KMS-11 (cell line): ENCODE measurements at regions not wholly inside any gene's neighbourhood (a gene's known extent, or its start where the extent isn't known, plus 50 kb on each side); places are given as distances from the start of the nearest gene placed in this dataset.

Experiments
- H2AFZ ChIP-seq: fragments of 200-600 bp; sonication (generic); 2 replicates; pipeline ENCODE4 v1.6.1; 2016; ENCODE audit warnings: antibody characterized with exemption, mixed run types, low read depth
- H3K27ac ChIP-seq: fragments of 200-600 bp; sonication (generic); 2 replicates; pipeline ENCODE4 v1.6.1; 2016; ENCODE audit warnings: mild to moderate bottlenecking, mixed run types
- H3K27me3 ChIP-seq: fragments of 200-600 bp; sonication (generic); 2 replicates; pipeline ENCODE4 v1.6.1; 2017; ENCODE audit warnings: mild to moderate bottlenecking, low read depth, mixed run types, moderate library complexity; ENCODE audit not compliant: insufficient read depth
- H3K36me3 ChIP-seq: fragments of 200-600 bp; sonication (generic); 2 replicates; pipeline ENCODE4 v1.6.1; 2017; ENCODE audit warnings: mild to moderate bottlenecking, mixed run types; ENCODE audit not compliant: insufficient read depth
- H3K4me1 ChIP-seq: fragments of 200-600 bp; sonication (generic); 2 replicates; pipeline ENCODE4 v1.6.1; 2016; ENCODE audit warnings: mild to moderate bottlenecking, low read depth, mixed run types; ENCODE audit not compliant: poor library complexity, severe bottlenecking
- H3K4me2 ChIP-seq: fragments of 200-600 bp; sonication (generic); 2 replicates; pipeline ENCODE4 v1.7.0; 2016; ENCODE audit warnings: mild to moderate bottlenecking, mixed run types
- H3K4me3 ChIP-seq: fragments of 200-600 bp; sonication (generic); IDR thresholded peaks from 2 replicates; pipeline ENCODE4 v1.6.1; 2017; ENCODE audit warnings: low read depth, low read length, mixed read lengths; ENCODE audit not compliant: insufficient read depth
- H3K79me2 ChIP-seq: fragments of 200-600 bp; sonication (generic); 2 replicates; pipeline ENCODE4 v1.6.1; 2016; ENCODE audit warnings: low read depth, mixed run types; ENCODE audit not compliant: insufficient read depth
- H3K9ac ChIP-seq: fragments of 200-600 bp; sonication (generic); 2 replicates; pipeline ENCODE4 v1.6.1; 2016; ENCODE audit warnings: mild to moderate bottlenecking, mixed run types
- H4K20me1 ChIP-seq: fragments of 200-600 bp; sonication (generic); 2 replicates; pipeline ENCODE4 v1.6.1; 2016; ENCODE audit warnings: mild to moderate bottlenecking, mixed run types; ENCODE audit not compliant: insufficient read depth
- TF ChIP-seq, protein P1 (sequence below): fragments of 200-600 bp; sonication (generic); conservative IDR thresholded peaks from 2 replicates; pipeline ENCODE4 v1.6.1; 2017; ENCODE audit warnings: low read depth, mild to moderate bottlenecking, antibody characterized with exemption, low read length, moderate library complexity, mixed read lengths

- H3K4me3 ChIP-seq: no peak overlapping the region
- no peaks in the 10 kb centered on the region for H4K20me1 ChIP-seq
- TF ChIP-seq, protein P1, sequence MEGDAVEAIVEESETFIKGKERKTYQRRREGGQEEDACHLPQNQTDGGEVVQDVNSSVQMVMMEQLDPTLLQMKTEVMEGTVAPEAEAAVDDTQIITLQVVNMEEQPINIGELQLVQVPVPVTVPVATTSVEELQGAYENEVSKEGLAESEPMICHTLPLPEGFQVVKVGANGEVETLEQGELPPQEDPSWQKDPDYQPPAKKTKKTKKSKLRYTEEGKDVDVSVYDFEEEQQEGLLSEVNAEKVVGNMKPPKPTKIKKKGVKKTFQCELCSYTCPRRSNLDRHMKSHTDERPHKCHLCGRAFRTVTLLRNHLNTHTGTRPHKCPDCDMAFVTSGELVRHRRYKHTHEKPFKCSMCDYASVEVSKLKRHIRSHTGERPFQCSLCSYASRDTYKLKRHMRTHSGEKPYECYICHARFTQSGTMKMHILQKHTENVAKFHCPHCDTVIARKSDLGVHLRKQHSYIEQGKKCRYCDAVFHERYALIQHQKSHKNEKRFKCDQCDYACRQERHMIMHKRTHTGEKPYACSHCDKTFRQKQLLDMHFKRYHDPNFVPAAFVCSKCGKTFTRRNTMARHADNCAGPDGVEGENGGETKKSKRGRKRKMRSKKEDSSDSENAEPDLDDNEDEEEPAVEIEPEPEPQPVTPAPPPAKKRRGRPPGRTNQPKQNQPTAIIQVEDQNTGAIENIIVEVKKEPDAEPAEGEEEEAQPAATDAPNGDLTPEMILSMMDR: no peak
- H3K9ac ChIP-seq: no peak overlapping the region
- no peaks in the 10 kb centered on the region for H3K4me1 ChIP-seq
- H2AFZ ChIP-seq: no peak overlapping the region
- H3K27me3 ChIP-seq: no peaks in the 10 kb centered on the region
- H3K79me2 ChIP-seq: no peaks in the 10 kb centered on the region
- H3K4me2 ChIP-seq: no peak overlapping the region
- H3K27ac ChIP-seq: no peak overlapping the region
- no peaks in the 10 kb centered on the region for H3K36me3 ChIP-seq
Observed at GRCh38 chr12:63250486-63250885, 99.5 kb upstream of the AVPR1A start.

DNA sequence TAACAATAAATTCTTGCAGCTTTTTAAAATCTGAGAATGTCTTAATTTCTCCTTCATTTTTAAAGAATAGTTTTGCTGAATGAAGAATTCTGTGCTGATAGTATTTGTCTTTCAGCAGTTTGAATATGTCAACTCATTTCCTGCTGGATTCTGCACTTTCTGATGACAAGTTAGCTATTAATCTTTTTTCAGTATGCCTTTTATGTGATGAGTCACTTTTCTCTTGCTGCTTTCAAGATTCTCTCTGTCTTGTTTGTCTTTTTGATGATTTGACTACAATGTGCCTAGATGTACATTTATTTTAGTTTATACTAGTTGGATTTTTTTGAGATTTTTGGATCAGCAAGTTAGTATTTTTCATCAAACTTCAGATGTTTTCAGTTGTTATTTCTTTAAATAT is 87.9 kb upstream of the AVPR1A start:
- Histone ChIP-seq H3K79me2 (no peaks in the 10 kb centered on the region), H3K4me3 (no peak overlapping the region), H3K9ac (no peak overlapping the region), H3K27ac (no peak overlapping the region), H2AFZ (no peak overlapping the region), H3K27me3 (no peaks in the 10 kb centered on the region), H3K4me1 (no peaks in the 10 kb centered on the region), H3K4me2 (no peak overlapping the region), H3K36me3 (no peaks in the 10 kb centered on the region), H4K20me1 (no peaks in the 10 kb centered on the region)
- TF ChIP-seq, protein P1: no peak

- H3K27me3 ChIP-seq: no peaks in the 10 kb centered on the region
- H2AFZ ChIP-seq: no peak overlapping the region
- H3K4me2 ChIP-seq: no peak overlapping the region
- H4K20me1 ChIP-seq: no peaks in the 10 kb centered on the region
- TF ChIP-seq, protein P1: no peak
- H3K27ac ChIP-seq: no peak overlapping the region
- no peaks in the 10 kb centered on the region for H3K4me1 ChIP-seq
- no peaks in the 10 kb centered on the region for H3K36me3 ChIP-seq
- H3K4me3 ChIP-seq: no peak overlapping the region
- no peaks in the 10 kb centered on the region for H3K79me2 ChIP-seq
- H3K9ac ChIP-seq: no peak overlapping the region
Observed at GRCh38 chr12:63232896-63233295, 81.9 kb upstream of the AVPR1A start.

DNA sequence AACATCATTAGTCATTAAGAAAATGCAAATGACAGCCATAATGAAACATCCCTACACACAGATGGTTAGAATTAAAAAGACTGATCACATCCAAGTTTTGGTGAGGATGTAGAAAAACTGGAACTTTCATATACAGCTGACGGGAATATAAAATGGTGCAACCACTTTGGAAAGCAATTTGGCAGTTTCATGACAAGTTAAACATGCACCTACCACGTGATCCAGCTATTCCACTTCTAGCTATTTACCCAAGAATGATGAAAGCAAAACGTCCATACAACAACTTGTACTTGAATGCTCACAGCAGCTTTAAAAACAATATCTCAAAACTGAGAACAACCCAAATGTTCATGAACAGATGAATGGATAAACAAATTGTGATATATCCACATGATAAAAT is 77.9 kb upstream of the AVPR1A start:
- Histone ChIP-seq H3K4me1 (no peaks in the 10 kb centered on the region), H3K27me3 (no peaks in the 10 kb centered on the region), H3K27ac (no peak overlapping the region), H3K9ac (no peak overlapping the region), H4K20me1 (no peaks in the 10 kb centered on the region), H3K79me2 (no peaks in the 10 kb centered on the region), H2AFZ (no peak overlapping the region), H3K4me2 (no peak overlapping the region), H3K36me3 (no peaks in the 10 kb centered on the region), H3K4me3 (no peak overlapping the region)
- TF ChIP-seq, protein P1: no peak
